OCI-M2 (cell line): ENCODE measurements at regions not wholly inside any gene's neighbourhood (a gene's known extent, or its start where the extent isn't known, plus 50 kb on each side); places are given as distances from the start of the nearest gene placed in this dataset.

Source experiments
- DNase-seq: peaks from one replicate; lab custom pipeline; 2025; ENCODE audit not compliant: unreplicated experiment; lab: John Stamatoyannopoulos, UW

- no peak for DNase-seq
Measured at GRCh38 chr4:189062047-189062820, 878.4 kb upstream of the FRG1 start.

GRCh38 chr4:189069772-189070171, 870.9 kb upstream of the FRG1 start:
- DNase-seq: no peak

- DNase-seq: no peak
Measured at GRCh38 chr4:189071241-189071640, 869.4 kb upstream of the FRG1 start.

- DNase-seq: no peak
Measured at GRCh38 chr4:189073739-189074138, 866.9 kb upstream of the FRG1 start.

GRCh38 chr4:189081826-189082225, 858.8 kb upstream of the FRG1 start:
- no peak for DNase-seq

GRCh38 chr4:189083769-189084168, 856.9 kb upstream of the FRG1 start:
- no peak for DNase-seq

GRCh38 chr4:189084671-189085070, 856.0 kb upstream of the FRG1 start:
- DNase-seq: no peak

- no peak for DNase-seq
Measured at GRCh38 chr4:189087971-189088370, 852.7 kb upstream of the FRG1 start.

GRCh38 chr4:189088780-189089179, 851.9 kb upstream of the FRG1 start:
- DNase-seq: no peak

- no peak for DNase-seq
Measured at GRCh38 chr4:189090174-189090814, 850.4 kb upstream of the FRG1 start.

GRCh38 chr4:189092581-189092980, 848.1 kb upstream of the FRG1 start:
- no peak for DNase-seq

- no peak for DNase-seq
Measured at GRCh38 chr4:189096108-189096507, 844.6 kb upstream of the FRG1 start.

- no peak for DNase-seq
Measured at GRCh38 chr4:189096717-189097116, 844.0 kb upstream of the FRG1 start.

- DNase-seq: no peak
Measured at GRCh38 chr4:189098932-189099696, 841.6 kb upstream of the FRG1 start.

- no peak for DNase-seq
Measured at GRCh38 chr4:189113389-189113888, 827.2 kb upstream of the FRG1 start.

- no peak for DNase-seq
Measured at GRCh38 chr4:189117426-189117825, 823.2 kb upstream of the FRG1 start.

- no peak for DNase-seq
Measured at GRCh38 chr4:189121336-189121735, 819.3 kb upstream of the FRG1 start.

GRCh38 chr4:189124149-189124758, 816.4 kb upstream of the FRG1 start:
- DNase-seq: no peak

GRCh38 chr4:189124791-189125190, 815.9 kb upstream of the FRG1 start:
- no peak for DNase-seq

- no peak for DNase-seq
Measured at GRCh38 chr4:189126040-189126439, 814.6 kb upstream of the FRG1 start.

- DNase-seq: no peak
Measured at GRCh38 chr4:189128341-189128740, 812.3 kb upstream of the FRG1 start.
